IMR-90 (cell line): ENCODE measurements at regions not wholly inside any gene's neighbourhood (a gene's known extent, or its start where the extent isn't known, plus 50 kb on each side); places are given as distances from the start of the nearest gene placed in this dataset.

Source experiments
- ATAC-seq: fragments of 200-7000 bp; cut with Tn5 transposase; 2 replicates; pipeline ENCODE4 v1.9.1; 2020; ENCODE audit warnings: low read depth, mild to moderate bottlenecking, moderate library complexity
- BruUV-seq: library from RNA; stranded (reverse); fragments of 400-500 nt; replicated peaks from 2 replicates; lab custom pipeline; 2021; lab: Mats Ljungman, UMichigan
- CTCF ChIA-PET: fragments of 300-600 bp; formaldehyde crosslinking; extraction: SDS; loops from one replicate; lab custom pipeline; 2021; ENCODE audit warnings: antibody characterized with exemption; lab: Yijun Ruan, JAX
- POLR2A ChIA-PET: fragments of 300-600 bp; sonication (Branson Sonifier 250); formaldehyde crosslinking; loops from one replicate; lab custom pipeline; 2022; ENCODE audit warnings: antibody characterized with exemption; ENCODE audit not compliant: unreplicated experiment; lab: Charles Lee
- DNase-seq: peaks from one replicate; pipeline ENCODE4 v3.0.0; 2013
- H2AFZ ChIP-seq: replicated peaks from 2 replicates; pipeline ENCODE3; 2013; ENCODE audit warnings: low read length, mild to moderate bottlenecking; ENCODE audit not compliant: poor library complexity
- H2AK5ac ChIP-seq: 2 replicates; pipeline ENCODE4 v1.6.1; 2013; ENCODE audit warnings: low read depth, low read length, inconsistent platforms
- H2AK9ac ChIP-seq: replicated peaks from 2 replicates; pipeline ENCODE3; 2013; ENCODE audit warnings: mild to moderate bottlenecking, low read depth, low read length, moderate library complexity; ENCODE audit not compliant: poor library complexity
- H2BK120ac ChIP-seq: 2 replicates; pipeline ENCODE4 v1.6.1; 2013; ENCODE audit warnings: low read depth, low read length, inconsistent platforms
- H2BK15ac ChIP-seq: 3 replicates; pipeline ENCODE4 v1.6.1; 2013; ENCODE audit warnings: low read depth, low read length, inconsistent platforms
- H2BK20ac ChIP-seq: 2 replicates; pipeline ENCODE4 v1.6.1; 2013; ENCODE audit warnings: low read depth, mild to moderate bottlenecking, inconsistent platforms, low read length, moderate library complexity
- H2BK5ac ChIP-seq: 2 replicates; pipeline ENCODE4 v1.6.1; 2013; ENCODE audit warnings: mild to moderate bottlenecking, low read depth, low read length, inconsistent platforms; ENCODE audit not compliant: poor library complexity, severe bottlenecking
- H3K14ac ChIP-seq: replicated peaks from 2 replicates; pipeline ENCODE4 v1.6.1; 2013; ENCODE audit warnings: low read depth, low read length, inconsistent platforms
- H3K18ac ChIP-seq: 2 replicates; pipeline ENCODE4 v1.6.1; 2013; ENCODE audit warnings: low read depth, low read length, control low read depth
- H3K23ac ChIP-seq: 2 replicates; pipeline ENCODE4 v1.6.1; 2013; ENCODE audit warnings: low read depth, low read length, inconsistent platforms
- H3K27ac ChIP-seq: 2 replicates; pipeline ENCODE4 v1.5.1; 2013; ENCODE audit warnings: mild to moderate bottlenecking, control low read depth, low read length; ENCODE audit not compliant: insufficient read depth
- H3K27me3 ChIP-seq: 2 replicates; pipeline ENCODE4 v1.6.1; 2013; ENCODE audit warnings: low read length; ENCODE audit not compliant: control insufficient read depth, insufficient read depth
- H3K36me3 ChIP-seq: 2 replicates; pipeline ENCODE4 v1.6.1; 2013; ENCODE audit warnings: low read length, mixed read lengths; ENCODE audit not compliant: control insufficient read depth, insufficient read depth
- H3K4ac ChIP-seq: 2 replicates; pipeline ENCODE4 v1.6.1; 2013; ENCODE audit warnings: low read depth, low read length, inconsistent platforms
- H3K4me1 ChIP-seq: 2 replicates; pipeline ENCODE4 v1.6.1; 2013; ENCODE audit warnings: low read length, mixed read lengths; ENCODE audit not compliant: control insufficient read depth, insufficient read depth
- H3K4me2 ChIP-seq: 2 replicates; pipeline ENCODE4 v1.6.1; 2013; ENCODE audit warnings: low read depth, mild to moderate bottlenecking, control low read depth, low read length, moderate library complexity
- H3K4me3 ChIP-seq: 2 replicates; pipeline ENCODE4 v1.5.1; 2013; ENCODE audit warnings: low read depth, mild to moderate bottlenecking, control low read depth, low read length, moderate library complexity; ENCODE audit not compliant: insufficient read depth
- H3K56ac ChIP-seq: 2 replicates; pipeline ENCODE4 v1.6.1; 2013; ENCODE audit warnings: low read length, inconsistent platforms; ENCODE audit not compliant: insufficient read depth; ENCODE audit errors: extremely low read depth
- H3K79me1 ChIP-seq, 2 experiments: 2 replicates each; pipeline ENCODE4 v1.6.1; 2013; ENCODE audit warnings: low read length in 2 of 2, inconsistent platforms in 1 of 2, low read depth in 1 of 2
- H3K9ac ChIP-seq: 2 replicates; pipeline ENCODE4 v1.6.1; 2013; ENCODE audit warnings: low read depth, low read length, control low read depth
- H3K9me1 ChIP-seq: 2 replicates; pipeline ENCODE4 v1.6.1; 2013; ENCODE audit warnings: low read length, inconsistent platforms; ENCODE audit not compliant: insufficient read depth
- H3K9me3 ChIP-seq: 2 replicates; pipeline ENCODE4 v1.6.1; 2013; ENCODE audit warnings: low read length; ENCODE audit not compliant: control insufficient read depth, insufficient read depth
- H4K20me1 ChIP-seq: 2 replicates; pipeline ENCODE4 v1.6.1; 2013; ENCODE audit warnings: low read length, inconsistent platforms; ENCODE audit not compliant: insufficient read depth
- H4K5ac ChIP-seq: 2 replicates; pipeline ENCODE4 v1.6.1; 2013; ENCODE audit warnings: mild to moderate bottlenecking, low read depth, low read length, control low read depth
- H4K8ac ChIP-seq, 2 experiments: 2 replicates each; pipeline ENCODE4 v1.6.1; 2013; ENCODE audit warnings: low read depth in 2 of 2, low read length in 2 of 2, control low read depth in 1 of 2, inconsistent platforms in 1 of 2
- H4K91ac ChIP-seq: 2 replicates; pipeline ENCODE4 v1.6.1; 2013; ENCODE audit warnings: low read depth, low read length, inconsistent platforms; ENCODE audit not compliant: insufficient read depth
- BHLHE40 ChIP-seq: fragments of 150-350 bp; IDR thresholded peaks from 2 replicates; pipeline ENCODE4 v1.6.1; 2016; ENCODE audit warnings: mild to moderate bottlenecking, low read depth, low read length
- CEBPB ChIP-seq: IDR thresholded peaks from 2 replicates; pipeline ENCODE4 v1.6.1; 2012; ENCODE audit warnings: low read depth, low read length, improper control_type of control experiment
- CTCF ChIP-seq: conservative IDR thresholded peaks from 2 replicates; pipeline ENCODE4 v1.5.1; 2012; ENCODE audit warnings: mild to moderate bottlenecking, low read depth, low read length, improper control_type of control experiment
- FOS ChIP-seq: fragments of 150-350 bp; IDR thresholded peaks from 2 replicates; pipeline ENCODE4 v1.6.1; 2016; ENCODE audit warnings: low read depth, low read length
- MAFK ChIP-seq: IDR thresholded peaks from 2 replicates; pipeline ENCODE4 v1.6.1; 2012; ENCODE audit warnings: low read depth, low read length, improper control_type of control experiment
- MAZ ChIP-seq: IDR thresholded peaks from 2 replicates; pipeline ENCODE4 v1.6.1; 2012; ENCODE audit warnings: low read depth, mild to moderate bottlenecking, low read length, improper control_type of control experiment, moderate library complexity, borderline replicate concordance
- NFE2L2 ChIP-seq: fragments of 150-350 bp; IDR thresholded peaks from 2 replicates; pipeline ENCODE4 v1.6.1; 2016; ENCODE audit warnings: low read depth, mild to moderate bottlenecking, low read length
- POLR2A ChIP-seq: IDR thresholded peaks from 2 replicates; pipeline ENCODE4 v1.6.1; 2012; ENCODE audit warnings: mild to moderate bottlenecking, low read depth, low read length
- RAD21 ChIP-seq: IDR thresholded peaks from 2 replicates; pipeline ENCODE4 v1.6.1; 2012; ENCODE audit warnings: low read length, improper control_type of control experiment
- RCOR1 ChIP-seq: IDR thresholded peaks from 2 replicates; pipeline ENCODE4 v1.6.1; 2012; ENCODE audit warnings: mild to moderate bottlenecking, low read length, improper control_type of control experiment; ENCODE audit not compliant: insufficient replicate concordance
- RFX5 ChIP-seq: IDR thresholded peaks from 2 replicates; pipeline ENCODE4 v1.8.0; 2012; ENCODE audit warnings: low read depth, mild to moderate bottlenecking, low read length, moderate library complexity
- SMC3 ChIP-seq: fragments of 150-350 bp; IDR thresholded peaks from 2 replicates; pipeline ENCODE4 v1.6.1; 2016; ENCODE audit warnings: low read depth, mild to moderate bottlenecking, antibody characterized with exemption, low read length, moderate library complexity
- USF2 ChIP-seq: fragments of 150-350 bp; IDR thresholded peaks from 2 replicates; pipeline ENCODE4 v1.6.1; 2017; ENCODE audit warnings: mild to moderate bottlenecking, antibody characterized with exemption, low read length, low read depth
- WGBS, 2 experiments: methylation state at CpG; one replicate each; pipeline versions ENCODE4 v1.1.5 to v1.1.7; 2013; ENCODE audit warnings: missing lambda C conversion rate in 2 of 2; ENCODE audit not compliant: insufficient read length in 1 of 2; ENCODE audit errors: extremely low coverage in 2 of 2; 5-methylcytosine and 5-hydroxymethylcytosine counted together
- dilution Hi-C: fragments of 300-500 bp; cut with HindIII; formaldehyde crosslinking; loops from one replicate; pipeline ENCODE4 v1.14.3; 2018; ENCODE audit warnings: low sequenced_read_pairs; ENCODE audit not compliant: unreplicated experiment
- in situ Hi-C: fragments of 300-500 bp; cut with MboI; formaldehyde crosslinking; loops from 3 replicates; pipeline ENCODE4 v1.14.3; 2019; ENCODE audit warnings: low sequenced_read_pairs, inconsistent platforms, mixed read lengths
- intact Hi-C: fragments of 100-400 bp; cut with micrococcal nuclease; formaldehyde crosslinking; loops from 2 replicates; pipeline ENCODE4 v1.10.0; 2022
- TF ChIP-seq, protein P1 (sequence below): fragments of 150-350 bp; IDR thresholded peaks from 2 replicates; pipeline ENCODE4 v1.6.1; 2016; ENCODE audit warnings: low read depth, mild to moderate bottlenecking, low read length, moderate library complexity, borderline replicate concordance

- in situ Hi-C loops (loop anchor here (10.0 kb wide), 1 partner anchor 222 kb away; the partner anchor contains the start of gene VEGFC), dilution Hi-C loops (no loop called here), intact Hi-C loops (no loop called here)
- peak overlapping the region; percentile 34; the same call in 1 of the 2 replicates for H3K56ac ChIP-seq
- peak; percentile 82 for ATAC-seq
- peak overlapping the region; percentile 91; the same call in 1 of the 2 replicates for H4K91ac ChIP-seq
- no peaks in the 10 kb centered on the region for H3K27me3 ChIP-seq
- H2BK15ac ChIP-seq, result peak overlapping the region; percentile 81; the same call in 2 of the 3 replicates
- H3K9me1 ChIP-seq, result peaks cover 4% of the 10 kb centered on the region
- no peak overlapping the region for H2AFZ ChIP-seq
- H2BK20ac ChIP-seq, result peak overlapping the region; percentile 64
- H3K9me3 ChIP-seq, result peaks cover 13% of the 10 kb centered on the region
- 0 out of 4 replicates have a peak, but pooled peaks cover 0 to 4% of the 10 kb centered on the region in 2 experiments for H3K79me1 ChIP-seq
- H3K9ac ChIP-seq, result no peak overlapping the region
- H3K27ac ChIP-seq, result peak overlapping the region; percentile 34
- H3K4me1 ChIP-seq, result peaks cover 9% of the 10 kb centered on the region
- POLR2A ChIA-PET, result interaction anchor here (0.7 kb wide), 1 partner anchor 219 kb away, joined by 3 read pairs; no protein-coding TSS in a partner anchor
- WGBS, 2 experiments, result no CpG with 5 or more reads among the region's 1 CpG
- H2BK5ac ChIP-seq, result peak overlapping the region; percentile 98
- H3K4me3 ChIP-seq, result no peak overlapping the region
- H3K4me2 ChIP-seq, result peak overlapping the region; percentile 14; the same call in 1 of the 2 replicates
- no peaks in the 10 kb centered on the region for H4K20me1 ChIP-seq
- peak overlapping the region; percentile 96; the same call in 1 of the 2 replicates for H3K18ac ChIP-seq
- no peak overlapping the region for H3K14ac ChIP-seq
- H3K23ac ChIP-seq, result no peak overlapping the region; the same call in 1 of the 2 replicates
- peak overlapping the region; percentile 90 for H2BK120ac ChIP-seq
- H2AK9ac ChIP-seq, result no peak overlapping the region
- H4K5ac ChIP-seq, result peak overlapping the region; percentile 97; the same call in 1 of the 2 replicates
- no peaks in the 10 kb centered on the region for H3K36me3 ChIP-seq
- H4K8ac ChIP-seq, result peak overlapping the region; percentile 66 to 70
- H2AK5ac ChIP-seq, result no peak overlapping the region
- 0 out of 2 replicates have a peak overlapping the region, but pooled peaks have one; percentile 38 for H3K4ac ChIP-seq
- no TSS peak for BruUV-seq
- DNase-seq, result peak; percentile 52
- CTCF ChIA-PET, result interaction anchor here (0.9 kb wide), 1 partner anchor 31 kb away, joined by 4 read pairs; no protein-coding TSS in a partner anchor
- TF ChIP-seq MAFK (no peak), USF2 (no peak), RAD21 (no peak), CTCF (no peak), RFX5 (no peak), NFE2L2 (no peak), BHLHE40 (no peak), FOS (no peak), RCOR1 (no peak), MAZ (no peak), SMC3 (no peak), CEBPB (no peak; the same call in 1 of the 2 replicates), POLR2A (no peak)
- TF ChIP-seq, protein P1, sequence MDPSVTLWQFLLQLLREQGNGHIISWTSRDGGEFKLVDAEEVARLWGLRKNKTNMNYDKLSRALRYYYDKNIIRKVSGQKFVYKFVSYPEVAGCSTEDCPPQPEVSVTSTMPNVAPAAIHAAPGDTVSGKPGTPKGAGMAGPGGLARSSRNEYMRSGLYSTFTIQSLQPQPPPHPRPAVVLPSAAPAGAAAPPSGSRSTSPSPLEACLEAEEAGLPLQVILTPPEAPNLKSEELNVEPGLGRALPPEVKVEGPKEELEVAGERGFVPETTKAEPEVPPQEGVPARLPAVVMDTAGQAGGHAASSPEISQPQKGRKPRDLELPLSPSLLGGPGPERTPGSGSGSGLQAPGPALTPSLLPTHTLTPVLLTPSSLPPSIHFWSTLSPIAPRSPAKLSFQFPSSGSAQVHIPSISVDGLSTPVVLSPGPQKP, result no peak
Observed at GRCh38 chr4:177016541-177017141, 223.9 kb upstream of the VEGFC start.
